ENCODE measurements at regions not wholly inside any gene's neighbourhood (a gene's known extent, or its start where the extent isn't known, plus 50 kb on each side); places are given as distances from the start of the nearest gene placed in this dataset.

GRCh38 chr9:75408391-75408790, 320.1 kb downstream of the OSTF1 start:
- no peaks in the 10 kb centered on the region for H3K36me3 Mint-ChIP-seq (ENCODE audit: low read depth)
- H3K27ac ChIP-seq (ENCODE audit: low read depth) = no peak overlapping the region
- H3K27me3 Mint-ChIP-seq (ENCODE audit: insufficient read depth, low read depth, poor library complexity) = peaks cover 3% of the 10 kb centered on the region
- TF ChIP-seq CREB1 (CRISPR knock-in tag; IDR thresholded peaks at IDR 0.05; ENCODE audit: low read depth) (no peak), CTCF (conservative IDR thresholded peaks at IDR 0.05; ENCODE audit: low read depth in 2 of 2) (no peak), POLR2AphosphoS5 (IDR thresholded peaks at IDR 0.05; ENCODE audit: low read depth) (no peak), JUNB (IDR thresholded peaks at IDR 0.05; ENCODE audit: unreplicated experiment) (no peak), ETS1 (IDR thresholded peaks at IDR 0.05) (no peak), STAT1 (IDR thresholded peaks at IDR 0.05; ENCODE audit: unreplicated experiment) (no peak), EZH2 (IDR thresholded peaks at IDR 0.05; ENCODE audit: low read depth, unreplicated experiment) (no peak), EZH2phosphoT487 (IDR thresholded peaks at IDR 0.05; ENCODE audit: unreplicated experiment) (no peak), ZNF114 (CRISPR knock-in tag; IDR thresholded peaks at IDR 0.05) (no peak), ZNF331 (CRISPR knock-in tag; IDR thresholded peaks at IDR 0.05; ENCODE audit: low read depth) (no peak), ZNF462 (CRISPR knock-in tag; IDR thresholded peaks at IDR 0.05) (no peak), REST (IDR thresholded peaks at IDR 0.05; ENCODE audit: unreplicated experiment) (no peak), NANOG (IDR thresholded peaks at IDR 0.05; ENCODE audit: borderline replicate concordance) (no peak)
- no peaks in the 10 kb centered on the region for H3K4me1 Mint-ChIP-seq
- H3K79me2 ChIP-seq (replicated peaks; ENCODE audit: insufficient read depth) = no peaks in the 10 kb centered on the region
- H3K9me3 Mint-ChIP-seq = peaks cover 3% of the 10 kb centered on the region; the same call in 2 of the 3 replicates
- H3K4me3 ChIP-seq = no peak overlapping the region
- H2AFZ ChIP-seq = no peak overlapping the region
- H3K4me1 ChIP-seq (ENCODE audit: insufficient read depth) = no peaks in the 10 kb centered on the region
- H3K27me3 ChIP-seq (ENCODE audit: insufficient read depth) = no peaks in the 10 kb centered on the region
- no peaks in the 10 kb centered on the region for H4K20me1 ChIP-seq (replicated peaks; ENCODE audit: insufficient read depth)
- ATAC-seq (no peak), DNase-seq (ENCODE audit: low spot score) (no peak)
- H3K36me3 ChIP-seq (ENCODE audit: insufficient read depth) = no peaks in the 10 kb centered on the region
- H3K4me3 Mint-ChIP-seq = no peak overlapping the region
- H3K4me2 ChIP-seq = no peak overlapping the region
- peaks cover 25% of the 10 kb centered on the region for H3K9me2 ChIP-seq (ENCODE audit: insufficient read depth)
- H3K27ac Mint-ChIP-seq = no peak overlapping the region
- H3F3A ChIP-seq (replicated peaks; ENCODE audit: low read depth) = no peaks in the 10 kb centered on the region
